Left colon (tissue), 2 donors: ENCODE measurements at regions not wholly inside any gene's neighbourhood (a gene's known extent, or its start where the extent isn't known, plus 50 kb on each side); places are given as distances from the start of the nearest gene placed in this dataset.

Experiments used
- ATAC-seq: fragments of 200-7000 bp; cut with Tn5 transposase; one replicate; pipeline ENCODE4 v1.9.1; 2020; ENCODE audit warnings: mild to moderate bottlenecking, moderate library complexity
- DNase-seq, 2 donors: peaks; one replicate each; pipeline ENCODE4 v3.0.0-alpha.2; 2020
- intact Hi-C, 2 donors: fragments of 100-400 bp; cut with DNase I in 1 of 2; cut with micrococcal nuclease in 1 of 2; formaldehyde crosslinking; loops; one replicate each; pipeline versions ENCODE4 v1.11.2 to v1.14.0; 2022; cut with DNase I, micrococcal nuclease
- donor health status: DM: no; HTN: no; CAD: no.
- donor health status: DM: yes; HTN: yes; CAD: no.

- ATAC-seq: peak; percentile 4
- DNase-seq: no peak
- intact Hi-C loops: no loop called here
Observed at GRCh38 chr1:113216664-113217063, 143.7 kb downstream of the LRIG2 start.

DNA sequence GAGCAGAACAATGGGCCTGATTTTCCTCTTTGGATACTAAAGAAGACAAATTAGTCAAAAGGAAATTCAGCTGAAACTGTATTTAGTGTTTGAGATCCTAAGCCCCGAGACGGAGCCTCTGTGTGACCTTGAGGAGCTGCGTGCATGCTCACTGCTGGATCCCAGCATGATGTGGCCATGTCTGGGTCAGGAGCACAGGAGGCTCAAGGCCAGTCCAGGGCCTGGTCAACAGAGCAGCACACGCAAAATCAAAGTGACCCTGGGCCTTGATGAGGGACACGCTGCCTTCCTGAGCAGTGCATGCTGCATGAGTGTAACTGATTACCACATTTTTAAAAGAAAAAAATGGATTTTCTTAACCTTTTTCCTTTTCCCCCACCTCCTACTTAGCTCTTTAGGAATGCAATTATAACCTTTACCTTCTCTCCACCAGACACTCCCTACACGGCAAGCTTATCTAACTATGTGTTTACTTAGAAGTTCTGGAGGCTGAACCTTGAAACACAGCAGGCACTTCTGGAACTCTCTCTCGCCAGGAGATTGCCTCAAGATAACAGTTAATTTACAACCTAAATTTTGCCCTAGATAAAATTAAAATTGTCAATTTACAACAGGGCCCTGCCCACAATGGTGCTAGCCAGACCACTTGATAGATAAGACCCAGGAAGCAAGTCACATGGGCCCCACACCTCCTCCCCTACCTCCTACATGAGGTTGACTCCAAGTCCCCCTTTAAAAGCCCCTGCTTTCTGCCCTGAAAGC lies 144.6 kb downstream of the LRIG2 start:
- DNase-seq (peak; percentile 54 to 65), ATAC-seq (peak; percentile 95)

GRCh38 chr1:113219377-113219776 lies 146.4 kb downstream of the LRIG2 start:
- DNase-seq (no peak), ATAC-seq (no peak)
- intact Hi-C loops: no loop called here

More for the DNA sequence above, 144.6 kb downstream of the LRIG2 start:
- intact Hi-C loops: no loop called here

DNA sequence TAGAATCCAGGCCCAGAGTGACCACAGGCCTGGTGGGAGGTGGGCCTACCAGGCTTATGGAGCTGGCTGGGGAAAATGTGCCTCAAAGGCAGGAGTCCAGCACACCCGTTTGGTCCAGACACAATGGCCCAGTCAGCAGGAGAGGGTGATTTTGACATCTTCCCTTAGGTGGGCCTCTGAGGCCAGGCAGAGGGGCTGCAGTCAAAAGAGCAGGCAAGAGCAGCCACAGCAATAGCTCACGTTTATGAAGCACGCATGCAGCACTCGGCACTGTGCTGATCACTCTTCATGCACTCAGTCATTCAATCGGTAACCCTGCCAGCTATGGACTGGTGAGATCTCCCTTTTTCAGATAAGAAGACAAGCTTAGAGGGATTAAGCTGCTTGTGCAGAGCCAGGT lies 146.8 kb downstream of the LRIG2 start:
- ATAC-seq (no peak), DNase-seq (no peak)
- intact Hi-C loops: no loop called here

DNA sequence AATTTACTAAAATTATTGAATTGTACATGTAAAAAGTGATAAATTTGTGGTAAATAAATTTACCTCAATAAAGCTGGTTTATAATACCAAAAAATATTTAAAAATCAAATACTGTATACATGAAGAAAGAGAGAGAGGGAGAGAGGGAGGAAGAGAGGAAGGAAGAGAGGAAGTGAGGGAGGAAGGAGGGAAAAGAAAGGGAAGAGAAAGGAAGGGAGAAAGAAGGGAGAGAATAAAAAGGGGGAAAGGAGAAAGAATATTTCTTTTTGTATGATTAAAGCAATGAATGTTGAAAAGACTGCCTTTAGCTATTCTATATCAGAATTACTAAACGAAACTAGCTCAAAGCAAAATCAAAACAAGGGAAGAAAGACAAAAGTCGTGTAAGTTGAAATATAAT lies 150.0 kb downstream of the LRIG2 start:
- intact Hi-C loops: no loop called here
- DNase-seq (no peak), ATAC-seq (no peak)

DNA sequence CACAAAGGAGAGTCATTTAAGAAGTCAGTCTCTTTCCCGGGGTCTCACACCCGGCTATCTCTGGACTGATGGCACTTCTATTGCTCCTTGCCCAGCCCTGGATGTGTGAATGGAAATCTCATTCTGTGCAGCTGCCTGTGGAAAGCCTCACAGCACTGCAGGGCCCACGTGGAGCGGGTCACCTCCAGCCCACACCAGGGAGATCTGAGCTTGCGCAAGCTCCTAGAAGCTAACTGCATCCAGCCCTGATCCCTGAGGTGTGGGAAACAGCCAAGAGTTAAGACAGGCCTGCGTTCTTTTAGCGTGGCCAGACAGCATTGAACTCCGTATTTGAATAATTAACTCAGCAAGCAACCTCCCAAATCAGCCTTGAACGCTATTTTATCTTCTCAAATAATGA lies 150.5 kb downstream of the LRIG2 start:
- intact Hi-C loops: no loop called here
- ATAC-seq: no peak
- DNase-seq: no peak

DNA sequence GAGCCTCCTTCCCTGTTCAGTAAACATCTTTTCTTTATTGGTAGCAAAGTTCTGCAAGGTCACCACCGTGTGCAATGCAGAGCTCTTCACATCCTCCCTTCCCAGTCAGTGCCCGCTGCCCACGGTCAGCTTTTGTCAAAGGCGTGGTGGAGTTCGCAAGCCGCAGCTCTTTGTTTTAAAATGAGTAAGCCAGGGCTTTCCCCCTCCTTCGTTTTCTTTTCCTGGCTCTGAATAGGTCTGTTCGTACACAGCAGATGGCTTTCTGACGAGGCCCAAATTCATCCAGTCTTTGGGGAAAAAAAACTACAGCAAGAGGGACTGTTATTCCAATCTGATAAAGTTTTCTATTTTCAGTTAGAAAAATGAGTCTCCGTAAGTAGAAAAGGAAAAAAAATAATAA lies 153.2 kb downstream of the LRIG2 start:
- intact Hi-C loops: no loop called here
- DNase-seq (peak; percentile 58 to 70), ATAC-seq (peak; percentile 98)

GRCh38 chr1:113231866-113232265 lies 158.4 kb upstream of the MAGI3 start:
- intact Hi-C loops: no loop called here
- DNase-seq (no peak), ATAC-seq (peak; percentile 60)

- DNase-seq (no peak), ATAC-seq (no peak)
- intact Hi-C loops: no loop called here
Observed at GRCh38 chr1:113233441-113233840, 156.9 kb upstream of the MAGI3 start.

DNA sequence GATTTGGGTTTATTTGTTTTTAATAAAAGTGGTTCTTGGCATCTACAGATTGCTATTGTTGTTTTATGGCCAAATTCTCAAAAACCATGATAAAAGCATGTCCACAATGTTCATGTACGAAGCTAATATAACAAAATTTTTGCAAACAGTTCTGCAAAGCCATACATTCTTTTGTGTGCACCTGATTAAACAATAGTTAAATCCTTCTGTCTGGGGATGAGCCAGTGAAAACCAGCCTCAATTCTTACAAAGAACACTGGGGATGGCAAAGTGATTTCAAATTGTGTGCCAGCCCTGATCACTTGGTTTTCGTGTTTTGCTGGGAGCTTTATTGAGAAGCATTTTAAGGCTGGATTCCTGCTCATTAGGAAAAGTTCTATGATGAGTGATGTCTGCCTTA lies 149.1 kb upstream of the MAGI3 start:
- intact Hi-C loops: no loop called here
- ATAC-seq (no peak), DNase-seq (no peak)

- intact Hi-C loops: no loop called here
- peak; percentile 93 for ATAC-seq
- peak; percentile 77 to 92 for DNase-seq
Observed at GRCh38 chr1:113242481-113242880, 147.8 kb upstream of the MAGI3 start.

- DNase-seq (no peak), ATAC-seq (no peak)
- intact Hi-C loops: no loop called here
Observed at GRCh38 chr1:113243529-113243928, 146.8 kb upstream of the MAGI3 start.

- intact Hi-C loops: no loop called here
- DNase-seq (no peak), ATAC-seq (no peak)
Observed at GRCh38 chr1:113244112-113244820, 146.0 kb upstream of the MAGI3 start.

DNA sequence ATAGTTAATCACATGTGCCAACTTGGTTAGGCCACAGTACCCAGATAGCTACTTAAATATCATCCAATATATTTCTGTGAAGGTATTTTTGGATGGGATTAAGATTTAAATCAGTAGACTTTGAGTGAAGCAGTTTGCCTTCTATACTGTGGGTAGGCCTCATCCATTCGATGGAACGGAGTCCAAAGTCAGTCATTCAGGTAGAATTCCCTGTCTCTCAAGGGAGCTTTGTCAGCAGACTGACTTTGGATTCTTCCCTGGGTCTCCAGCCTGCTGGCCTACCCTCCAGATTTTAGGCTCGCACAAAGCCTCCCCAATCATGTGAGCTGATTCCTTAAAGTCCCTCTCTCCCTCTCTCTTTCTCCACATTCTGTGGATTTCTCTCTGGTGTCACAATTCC lies 145.1 kb upstream of the MAGI3 start:
- no peak for DNase-seq
- no peak for ATAC-seq
- intact Hi-C loops: no loop called here

GRCh38 chr1:113246929-113247328 lies 143.4 kb upstream of the MAGI3 start:
- ATAC-seq (no peak), DNase-seq (no peak)
- intact Hi-C loops: no loop called here

GRCh38 chr1:113247355-113247754 lies 143.0 kb upstream of the MAGI3 start:
- intact Hi-C loops: no loop called here
- DNase-seq (peak in 1 of 2 donors; percentile 58), ATAC-seq (peak; percentile 50)

DNA sequence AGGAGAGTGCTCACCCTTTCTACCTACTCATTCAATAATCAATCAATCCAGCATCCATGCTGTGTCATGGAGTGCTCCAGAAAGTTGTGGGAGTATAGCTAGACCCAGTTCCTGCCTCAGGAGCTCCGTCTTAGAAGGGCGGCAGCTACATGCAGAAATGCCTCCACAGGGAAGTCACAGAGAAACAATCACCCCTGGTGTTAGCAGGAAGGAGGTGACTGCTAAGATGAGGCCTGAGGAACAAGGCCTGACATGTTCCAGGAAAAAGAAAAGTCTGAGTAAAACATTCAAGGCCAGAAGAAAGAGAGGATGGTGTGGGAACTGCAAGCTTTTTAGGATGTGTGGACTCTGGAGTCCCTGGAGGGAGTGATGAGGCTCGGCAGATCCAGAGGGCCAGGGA lies 142.5 kb upstream of the MAGI3 start:
- DNase-seq (no peak), ATAC-seq (peak; percentile 3)
- intact Hi-C loops: no loop called here

DNA sequence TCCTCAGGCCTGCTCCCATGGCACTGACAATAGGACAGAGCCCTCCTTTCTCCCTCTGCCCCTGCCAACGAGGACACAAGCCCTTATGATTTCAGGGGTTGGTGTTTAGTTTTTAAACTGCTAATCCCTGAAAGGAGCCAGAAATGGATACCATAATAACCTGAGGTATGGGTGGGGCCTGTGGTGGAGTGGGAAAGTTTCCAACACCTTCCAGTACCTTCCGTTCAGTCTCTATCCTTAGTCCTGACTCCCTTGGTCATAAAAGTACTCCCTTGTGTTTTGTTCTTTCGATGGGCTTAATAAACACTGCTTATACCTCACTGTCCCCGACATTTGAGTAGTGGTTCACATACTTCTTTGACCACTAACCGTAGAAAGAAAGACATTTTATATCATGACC lies 141.8 kb upstream of the MAGI3 start:
- intact Hi-C loops: no loop called here
- ATAC-seq (peak; percentile 51), DNase-seq (no peak)

- no peak for ATAC-seq
- DNase-seq: no peak
- intact Hi-C loops: no loop called here
Observed at GRCh38 chr1:113250161-113250560, 140.2 kb upstream of the MAGI3 start.

DNA sequence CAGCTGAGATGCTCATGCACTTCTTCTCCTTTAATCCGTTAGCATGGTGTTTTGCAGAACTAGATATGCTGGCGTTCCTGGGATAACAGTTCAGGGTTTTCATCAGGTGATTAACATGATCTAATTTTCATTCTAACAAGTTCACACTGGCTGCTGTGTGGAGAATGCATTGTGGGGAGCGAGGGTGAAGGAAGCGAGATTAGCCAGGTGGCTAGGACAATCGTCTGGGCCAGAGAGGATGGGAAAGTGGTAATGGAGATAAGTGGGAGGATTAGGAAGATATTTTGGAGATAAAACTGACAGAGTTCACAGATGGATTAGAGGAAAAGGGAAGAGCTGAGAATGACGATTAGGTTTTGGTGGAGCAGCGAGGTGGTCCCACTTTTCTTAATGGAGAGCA lies 138.1 kb upstream of the MAGI3 start:
- DNase-seq (no peak), ATAC-seq (no peak)
- intact Hi-C loops: no loop called here

- intact Hi-C loops: no loop called here
- DNase-seq (peak in 1 of 2 donors; percentile 70), ATAC-seq (peak; percentile 76)
Observed at GRCh38 chr1:113253187-113253586, 137.1 kb upstream of the MAGI3 start.
